H1 (cell line): ENCODE measurements at regions not wholly inside any gene's neighbourhood (a gene's known extent, or its start where the extent isn't known, plus 50 kb on each side); places are given as distances from the start of the nearest gene placed in this dataset.

Experiments
- TF ChIP-seq, protein P1 (sequence below): IDR thresholded peaks from 2 replicates; pipeline ENCODE4 v1.6.1; 2012; ENCODE audit warnings: low read length, inconsistent platforms

DNA sequence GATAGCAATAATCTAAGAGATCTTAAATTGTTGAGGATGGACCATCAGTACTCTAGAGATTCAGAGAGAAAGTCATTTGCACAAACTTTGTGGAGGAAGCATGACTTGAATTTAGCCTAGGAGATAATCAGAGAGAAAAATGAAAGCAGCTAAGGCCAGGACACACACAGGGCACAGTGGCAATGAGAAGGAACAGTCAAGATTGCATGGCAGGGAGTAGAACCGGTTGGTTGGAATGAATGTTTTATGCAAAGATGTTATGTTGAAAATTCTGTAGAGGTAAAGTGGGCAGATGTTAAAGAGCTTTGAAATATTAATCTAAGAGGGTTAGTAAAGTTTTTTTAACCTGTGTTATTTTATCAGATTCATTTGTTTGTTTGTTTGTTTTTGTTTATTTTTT, 521.8 kb downstream of the GATA3 start (continued):
- TF ChIP-seq, protein P1, sequence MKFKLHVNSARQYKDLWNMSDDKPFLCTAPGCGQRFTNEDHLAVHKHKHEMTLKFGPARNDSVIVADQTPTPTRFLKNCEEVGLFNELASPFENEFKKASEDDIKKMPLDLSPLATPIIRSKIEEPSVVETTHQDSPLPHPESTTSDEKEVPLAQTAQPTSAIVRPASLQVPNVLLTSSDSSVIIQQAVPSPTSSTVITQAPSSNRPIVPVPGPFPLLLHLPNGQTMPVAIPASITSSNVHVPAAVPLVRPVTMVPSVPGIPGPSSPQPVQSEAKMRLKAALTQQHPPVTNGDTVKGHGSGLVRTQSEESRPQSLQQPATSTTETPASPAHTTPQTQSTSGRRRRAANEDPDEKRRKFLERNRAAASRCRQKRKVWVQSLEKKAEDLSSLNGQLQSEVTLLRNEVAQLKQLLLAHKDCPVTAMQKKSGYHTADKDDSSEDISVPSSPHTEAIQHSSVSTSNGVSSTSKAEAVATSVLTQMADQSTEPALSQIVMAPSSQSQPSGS = no peak
